HEK293T (cell line): ENCODE measurements at regions not wholly inside any gene's neighbourhood (a gene's known extent, or its start where the extent isn't known, plus 50 kb on each side); places are given as distances from the start of the nearest gene placed in this dataset.

Source experiments
- CTBP1 ChIP-seq: fragments of 450-650 bp; IDR thresholded peaks from 2 replicates; pipeline ENCODE4 v1.6.1; 2016; ENCODE audit warnings: borderline replicate concordance
- FOXK2 ChIP-seq: fragments of 450-650 bp; IDR thresholded peaks from 2 replicates; pipeline ENCODE4 v1.6.1; 2016; ENCODE audit warnings: mild to moderate bottlenecking
- FOXM1 ChIP-seq: fragments of 450-650 bp; IDR thresholded peaks from 2 replicates; pipeline ENCODE4 v1.6.1; 2017; ENCODE audit warnings: mild to moderate bottlenecking, borderline replicate concordance
- L3MBTL2 ChIP-seq: fragments of 450-650 bp; conservative IDR thresholded peaks from 2 replicates; pipeline ENCODE4 v1.6.1; 2016; ENCODE audit warnings: mild to moderate bottlenecking
- NFRKB ChIP-seq: fragments of 450-650 bp; IDR thresholded peaks from 2 replicates; pipeline ENCODE4 v1.6.1; 2016; ENCODE audit warnings: mild to moderate bottlenecking, moderate library complexity
- TARDBP ChIP-seq: fragments of 450-650 bp; IDR thresholded peaks from 2 replicates; pipeline ENCODE4 v1.6.1; 2016
- TF ChIP-seq, protein P1 (sequence below): fragments of 450-650 bp; IDR thresholded peaks from 2 replicates; pipeline ENCODE4 v1.6.1; 2016

DNA sequence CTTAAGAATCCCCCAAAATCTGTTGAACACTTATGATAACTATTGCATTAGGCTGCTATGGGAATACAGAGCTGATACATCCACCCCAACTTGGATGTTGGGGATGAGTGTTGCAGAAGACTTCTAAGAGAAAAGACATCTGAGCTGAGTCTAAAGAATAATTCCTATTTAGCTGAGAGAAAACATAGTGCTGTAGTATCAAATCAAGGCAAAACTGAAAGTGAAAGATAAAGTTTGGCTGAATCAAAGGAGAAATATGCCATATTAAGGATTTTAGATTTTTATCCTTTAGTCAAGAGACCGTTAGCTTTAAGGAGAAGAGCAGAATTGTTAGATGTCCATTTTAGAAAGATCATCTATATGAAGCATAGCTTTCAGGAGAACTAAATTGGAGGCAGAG, 726.9 kb upstream of the PTBP2 start:
- TF ChIP-seq NFRKB: no peak
- TF ChIP-seq, protein P1, sequence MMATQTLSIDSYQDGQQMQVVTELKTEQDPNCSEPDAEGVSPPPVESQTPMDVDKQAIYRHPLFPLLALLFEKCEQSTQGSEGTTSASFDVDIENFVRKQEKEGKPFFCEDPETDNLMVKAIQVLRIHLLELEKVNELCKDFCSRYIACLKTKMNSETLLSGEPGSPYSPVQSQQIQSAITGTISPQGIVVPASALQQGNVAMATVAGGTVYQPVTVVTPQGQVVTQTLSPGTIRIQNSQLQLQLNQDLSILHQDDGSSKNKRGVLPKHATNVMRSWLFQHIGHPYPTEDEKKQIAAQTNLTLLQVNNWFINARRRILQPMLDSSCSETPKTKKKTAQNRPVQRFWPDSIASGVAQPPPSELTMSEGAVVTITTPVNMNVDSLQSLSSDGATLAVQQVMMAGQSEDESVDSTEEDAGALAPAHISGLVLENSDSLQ: no peak
- TF ChIP-seq FOXK2: no peak
- no peak for TF ChIP-seq FOXM1
- TF ChIP-seq TARDBP: no peak
- no peak for TF ChIP-seq L3MBTL2
- no peak for TF ChIP-seq CTBP1
